ENCODE measurements at regions not wholly inside any gene's neighbourhood (a gene's known extent, or its start where the extent isn't known, plus 50 kb on each side); places are given as distances from the start of the nearest gene placed in this dataset.

GRCh38 chr1:58119971-58120370, 426.6 kb downstream of the OMA1 start:
- Histone ChIP-seq H3K27me3 (no peaks in the 10 kb centered on the region), H3K4me3 (ENCODE audit: low read depth, low read length) (no peak overlapping the region), H3K9me3 (no peaks in the 10 kb centered on the region), H3K36me3 (no peaks in the 10 kb centered on the region), H3K4me1 (no peaks in the 10 kb centered on the region)
- TF ChIP-seq CTCF (IDR thresholded peaks at IDR 0.05; ENCODE audit: low read depth, low read length): no peak
- no peak for DNase-seq

- Histone ChIP-seq H3K36me3 (no peaks in the 10 kb centered on the region), H3K4me1 (no peaks in the 10 kb centered on the region), H3K9me3 (no peaks in the 10 kb centered on the region), H3K27me3 (no peaks in the 10 kb centered on the region), H3K4me3 (ENCODE audit: low read depth, low read length) (no peak overlapping the region)
- DNase-seq: no peak
- no peak for TF ChIP-seq CTCF (IDR thresholded peaks at IDR 0.05; ENCODE audit: low read depth, low read length)
These were observed 430.2 kb downstream of the OMA1 start for GRCh38 chr1:58116284-58116683.

- no peaks in the 10 kb centered on the region for H3K4me1 ChIP-seq
- no peaks in the 10 kb centered on the region for H3K27me3 ChIP-seq
- DNase-seq: no peak
- TF ChIP-seq CTCF (IDR thresholded peaks at IDR 0.05; ENCODE audit: low read depth, low read length): no peak
- no peaks in the 10 kb centered on the region for H3K9me3 ChIP-seq
- no peak overlapping the region for H3K4me3 ChIP-seq (ENCODE audit: low read depth, low read length)
- no peaks in the 10 kb centered on the region for H3K36me3 ChIP-seq
These were observed 436.8 kb downstream of the OMA1 start for GRCh38 chr1:58109646-58110200.

- Histone ChIP-seq H3K9me3 (no peaks in the 10 kb centered on the region), H3K4me1 (no peaks in the 10 kb centered on the region), H3K27me3 (no peaks in the 10 kb centered on the region), H3K36me3 (no peaks in the 10 kb centered on the region), H3K4me3 (ENCODE audit: low read depth, low read length) (no peak overlapping the region)
- DNase-seq: no peak
- no peak for TF ChIP-seq CTCF (IDR thresholded peaks at IDR 0.05; ENCODE audit: low read depth, low read length)
These were observed 437.7 kb downstream of the OMA1 start for GRCh38 chr1:58108783-58109182.

- DNase-seq: no peak
- no peaks in the 10 kb centered on the region for H3K27me3 ChIP-seq
- no peaks in the 10 kb centered on the region for H3K9me3 ChIP-seq
- no peaks in the 10 kb centered on the region for H3K4me1 ChIP-seq
- no peaks in the 10 kb centered on the region for H3K36me3 ChIP-seq
- TF ChIP-seq CTCF (IDR thresholded peaks at IDR 0.05; ENCODE audit: low read depth, low read length): no peak
- H3K4me3 ChIP-seq (ENCODE audit: low read depth, low read length): no peak overlapping the region
These were observed 438.6 kb downstream of the OMA1 start for GRCh38 chr1:58107943-58108342.

- no peak overlapping the region for H3K4me3 ChIP-seq (ENCODE audit: low read depth, low read length)
- no peak for DNase-seq
- no peak for TF ChIP-seq CTCF (IDR thresholded peaks at IDR 0.05; ENCODE audit: low read depth, low read length)
- no peaks in the 10 kb centered on the region for H3K27me3 ChIP-seq
- no peaks in the 10 kb centered on the region for H3K4me1 ChIP-seq
- no peaks in the 10 kb centered on the region for H3K9me3 ChIP-seq
- no peaks in the 10 kb centered on the region for H3K36me3 ChIP-seq
These were observed 441.6 kb downstream of the OMA1 start for GRCh38 chr1:58104960-58105359.
